Lower leg skin (tissue), 3 donors: ENCODE measurements at regions not wholly inside any gene's neighbourhood (a gene's known extent, or its start where the extent isn't known, plus 50 kb on each side); places are given as distances from the start of the nearest gene placed in this dataset.

ENCODE experiments used
- CTCF ChIP-seq, 3 donors: fragments of 450-650 bp; IDR thresholded peaks; one replicate each; pipeline ENCODE4 v1.5.1; 2016; ENCODE audit warnings: antibody characterized with exemption in 3 of 3, mild to moderate bottlenecking in 3 of 3, moderate library complexity in 2 of 3
- POLR2A ChIP-seq, 2 donors: fragments of 450-650 bp; IDR thresholded peaks; one replicate each; pipeline ENCODE4 v1.6.1; 2016 to 2017; ENCODE audit warnings: antibody characterized with exemption in 2 of 2, mild to moderate bottlenecking in 1 of 2, moderate library complexity in 1 of 2

GRCh38 chr6:82084324-82084920 is 163.1 kb downstream of the IBTK start:
- no peak for TF ChIP-seq CTCF (IDR thresholded peaks at IDR 0.05)
- no peak for TF ChIP-seq POLR2A (IDR thresholded peaks at IDR 0.05)
